GDM1 (cell line): ENCODE measurements at regions not wholly inside any gene's neighbourhood (a gene's known extent, or its start where the extent isn't known, plus 50 kb on each side); places are given as distances from the start of the nearest gene placed in this dataset.

ENCODE experiments used
- DNase-seq: peaks from one replicate; lab custom pipeline; 2025; lab: John Stamatoyannopoulos, UW

DNA sequence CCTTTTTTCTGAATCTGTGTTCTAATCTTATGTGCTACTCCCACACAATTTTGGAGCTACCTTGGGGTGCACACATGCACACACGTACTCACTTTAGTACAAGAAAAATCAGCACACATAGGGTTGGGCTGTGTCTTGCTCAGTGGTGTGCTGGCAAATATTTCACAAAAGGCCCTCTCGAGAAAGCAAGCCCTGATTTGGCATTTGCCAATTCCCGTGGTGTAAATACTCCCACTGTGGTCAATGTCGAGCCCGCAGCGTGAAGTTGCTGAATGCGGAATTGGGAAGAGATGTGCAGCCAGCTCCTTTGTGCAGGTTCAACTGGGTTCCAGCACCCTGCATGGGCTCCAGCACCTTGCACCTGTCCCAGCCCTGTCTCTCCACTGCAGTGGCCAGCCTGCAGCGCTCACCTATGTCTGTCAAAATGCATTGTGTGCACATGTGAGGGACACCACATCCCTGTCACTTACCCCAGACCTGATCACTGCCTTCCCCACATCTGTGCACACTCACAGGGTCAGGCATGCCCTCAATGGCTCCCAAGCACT lies 78.4 kb upstream of the WNT4 start:
- DNase-seq: no peak

DNA sequence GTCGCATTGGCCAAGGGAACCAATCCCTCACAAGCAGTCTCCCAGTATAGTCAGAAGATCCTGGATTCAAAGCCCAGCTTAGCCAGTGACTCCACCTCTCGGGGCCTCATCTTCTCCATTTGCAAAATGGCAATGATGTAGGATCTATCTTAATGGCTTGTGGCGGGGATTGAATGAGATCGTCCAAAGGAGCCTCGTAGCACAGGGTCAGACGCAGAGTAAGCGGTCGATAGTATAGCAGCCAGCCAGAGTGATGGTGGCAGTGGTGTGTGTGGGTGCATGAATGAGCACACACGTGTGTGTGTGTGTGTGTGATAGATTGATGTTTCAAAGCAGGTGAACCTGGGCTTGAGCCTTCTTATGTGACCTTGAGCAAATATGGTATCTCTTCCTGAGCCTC lies 79.8 kb upstream of the WNT4 start:
- no peak for DNase-seq

DNA sequence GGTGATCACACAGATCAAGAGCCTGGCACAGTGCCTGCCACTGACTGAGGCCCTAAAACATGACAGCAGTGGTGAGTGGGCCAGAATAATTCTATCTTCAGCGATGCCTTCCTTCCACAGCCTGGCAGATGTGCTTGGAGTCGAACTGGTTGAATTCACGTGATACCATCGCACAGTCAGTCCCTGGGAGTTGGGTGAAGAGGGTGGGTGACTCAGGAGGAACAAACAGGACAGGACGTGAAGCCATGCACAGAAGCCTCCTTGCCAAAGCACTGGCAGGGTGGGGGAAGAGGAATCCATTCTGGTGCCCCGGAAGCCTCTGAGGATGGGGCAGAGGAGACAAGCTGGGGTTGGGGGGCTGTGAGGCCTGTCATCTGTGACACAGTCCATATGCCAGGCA lies 80.3 kb upstream of the WNT4 start:
- DNase-seq: no peak

DNA sequence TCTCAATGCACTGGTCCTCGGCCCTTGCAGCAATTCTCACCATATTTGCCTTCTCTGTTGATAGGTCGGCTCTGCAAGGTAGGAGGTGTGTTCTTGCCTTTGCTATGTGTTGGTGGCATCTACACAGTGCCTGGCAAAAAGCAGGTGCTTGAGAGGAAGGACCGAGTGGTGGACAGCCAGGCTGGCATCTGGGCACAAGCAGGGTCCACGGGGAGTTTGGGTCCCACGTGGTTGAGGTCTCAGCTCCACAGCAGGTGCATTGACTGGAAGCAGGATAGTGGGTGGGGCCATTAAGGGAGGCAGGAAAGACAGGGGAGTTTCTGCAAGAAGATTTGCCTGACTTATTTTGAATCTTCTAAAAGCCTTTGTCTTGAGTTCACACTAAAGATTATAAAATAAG lies 81.2 kb upstream of the WNT4 start:
- no peak for DNase-seq

DNA sequence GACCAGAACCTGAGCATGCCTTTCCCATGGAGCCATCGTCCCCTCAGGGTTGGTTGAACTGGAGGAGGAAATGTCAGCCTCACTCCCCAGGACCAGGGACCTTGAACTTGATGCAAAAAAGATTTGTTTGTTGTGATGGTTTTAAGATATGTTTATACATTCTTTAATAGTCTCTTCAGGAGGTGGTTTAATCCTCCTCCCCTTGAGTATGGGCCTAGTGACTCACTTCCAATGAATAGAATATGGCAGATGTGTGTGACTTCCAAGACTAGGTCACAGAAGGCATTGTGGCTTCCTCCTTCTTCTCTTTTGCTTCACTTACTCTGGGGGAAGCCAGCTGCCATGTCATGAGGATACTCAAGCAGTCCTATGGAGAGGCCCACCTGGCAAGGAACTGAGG lies 81.7 kb upstream of the WNT4 start:
- no peak for DNase-seq

DNA sequence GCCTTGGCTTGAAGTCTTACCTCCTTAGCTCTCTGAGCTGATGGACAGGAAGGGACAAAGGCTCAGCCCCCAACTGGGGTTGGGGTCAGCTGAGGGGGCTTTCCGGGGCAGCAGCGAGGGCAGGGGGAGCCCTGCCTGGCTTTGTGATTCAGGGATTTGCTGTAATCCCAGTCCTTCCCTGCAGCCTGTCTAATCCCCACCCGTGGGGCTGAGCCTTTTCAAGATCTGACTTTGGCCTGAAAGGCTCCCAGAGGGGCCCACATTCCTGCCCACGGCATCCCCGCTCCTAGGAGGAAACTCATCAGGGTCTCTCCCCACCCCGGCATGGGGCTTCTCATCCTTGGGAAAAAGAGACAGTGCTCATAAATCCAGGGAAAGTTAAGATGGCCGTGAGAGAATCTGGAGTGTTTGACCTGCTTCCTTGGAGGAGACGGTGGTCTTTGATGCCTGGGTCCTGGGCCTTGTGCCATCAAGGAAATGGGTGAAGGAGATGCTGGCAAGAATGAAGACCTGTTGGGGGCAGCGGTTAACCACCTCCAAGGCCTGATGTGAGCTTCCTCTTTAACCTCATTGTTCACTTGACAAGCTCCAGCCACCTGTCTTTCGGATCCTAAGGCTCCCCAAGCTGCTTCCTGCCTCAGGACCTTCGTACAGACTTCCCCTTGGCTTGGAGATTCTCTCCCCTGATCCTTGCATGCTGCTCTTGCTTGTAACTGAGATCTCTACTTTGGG lies 83.1 kb upstream of the WNT4 start:
- DNase-seq: no peak

DNA sequence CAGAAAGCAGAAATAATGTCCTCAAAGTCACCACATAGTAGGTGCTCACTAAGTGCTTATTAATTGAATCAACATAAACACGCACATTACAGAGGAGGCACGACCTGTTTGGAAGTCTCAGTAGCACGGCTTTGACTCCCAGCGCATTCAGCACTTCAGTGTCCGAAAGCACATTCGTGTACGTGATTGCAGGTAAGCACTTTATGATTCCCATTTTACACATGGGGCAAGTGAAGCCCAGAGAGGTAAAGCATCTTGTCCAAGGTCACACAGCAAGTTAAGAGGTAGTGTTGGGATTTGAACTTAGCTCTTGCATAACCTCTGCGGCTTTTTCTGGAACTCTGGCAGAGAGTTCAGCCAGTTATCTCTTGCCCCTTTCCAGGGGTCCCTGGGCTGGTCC lies 85.2 kb upstream of the WNT4 start:
- no peak for DNase-seq

DNA sequence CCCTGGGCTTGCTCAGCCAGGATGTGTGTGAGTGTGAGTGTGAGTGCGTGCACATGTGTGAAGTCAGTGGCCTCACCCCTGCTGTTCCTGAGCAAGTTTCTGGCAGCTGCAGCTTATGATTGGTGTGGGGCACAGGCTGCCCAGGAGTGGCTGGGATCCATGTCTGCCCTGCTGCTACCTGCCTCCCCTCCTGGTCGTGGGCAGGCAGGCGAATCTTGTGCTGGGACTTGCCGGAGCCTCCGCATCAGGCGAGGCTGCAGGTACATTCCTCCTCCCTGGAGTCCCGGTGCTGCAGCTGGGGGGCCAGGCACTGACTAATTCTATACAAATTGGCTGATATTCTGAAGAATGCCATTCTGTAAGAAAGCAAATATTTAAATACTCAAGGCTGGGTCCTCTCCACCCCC lies 85.6 kb upstream of the WNT4 start:
- DNase-seq: no peak

DNA sequence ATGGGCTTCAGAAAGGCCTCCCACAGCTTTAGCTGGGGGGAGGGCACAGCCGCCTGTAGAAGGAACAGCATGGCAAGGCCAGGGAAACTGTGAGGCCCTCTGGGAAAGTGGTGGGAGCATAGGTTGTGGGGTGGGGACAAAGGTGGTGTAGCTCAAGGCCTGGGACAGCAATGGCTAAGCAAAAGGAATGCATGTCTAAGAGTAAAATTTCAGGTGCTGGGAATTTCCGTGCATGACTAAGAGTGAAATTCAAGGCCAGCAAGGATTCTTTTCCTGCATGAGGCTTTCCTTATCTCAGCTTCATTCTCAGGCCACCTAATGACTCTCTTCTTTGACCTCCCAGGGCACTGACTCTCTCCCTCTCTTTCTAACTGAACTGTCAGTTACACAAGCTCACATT lies 86.5 kb upstream of the WNT4 start:
- no peak for DNase-seq

DNA sequence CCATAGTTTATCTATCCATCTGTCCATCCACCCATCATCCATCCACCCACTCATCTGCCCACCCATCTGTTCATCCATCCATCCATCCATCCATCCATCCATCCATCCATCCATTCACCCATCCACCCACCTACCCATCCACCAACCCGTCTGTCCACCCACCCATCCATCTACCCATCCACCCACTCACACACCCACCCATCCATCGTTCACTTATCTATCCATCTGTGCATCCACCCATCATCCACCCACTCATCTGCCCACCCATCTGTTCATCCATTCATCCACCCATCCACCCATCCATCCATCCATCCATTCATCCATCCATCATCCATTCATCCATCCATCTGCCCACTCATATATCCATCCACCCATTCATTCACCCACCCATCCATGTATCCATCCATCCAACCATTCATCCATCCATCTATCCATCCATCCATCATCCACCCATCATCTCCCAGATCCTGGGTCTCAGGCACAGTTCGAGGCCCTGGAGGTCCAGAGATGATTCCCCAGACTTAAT lies 88.2 kb upstream of the WNT4 start:
- no peak for DNase-seq

DNA sequence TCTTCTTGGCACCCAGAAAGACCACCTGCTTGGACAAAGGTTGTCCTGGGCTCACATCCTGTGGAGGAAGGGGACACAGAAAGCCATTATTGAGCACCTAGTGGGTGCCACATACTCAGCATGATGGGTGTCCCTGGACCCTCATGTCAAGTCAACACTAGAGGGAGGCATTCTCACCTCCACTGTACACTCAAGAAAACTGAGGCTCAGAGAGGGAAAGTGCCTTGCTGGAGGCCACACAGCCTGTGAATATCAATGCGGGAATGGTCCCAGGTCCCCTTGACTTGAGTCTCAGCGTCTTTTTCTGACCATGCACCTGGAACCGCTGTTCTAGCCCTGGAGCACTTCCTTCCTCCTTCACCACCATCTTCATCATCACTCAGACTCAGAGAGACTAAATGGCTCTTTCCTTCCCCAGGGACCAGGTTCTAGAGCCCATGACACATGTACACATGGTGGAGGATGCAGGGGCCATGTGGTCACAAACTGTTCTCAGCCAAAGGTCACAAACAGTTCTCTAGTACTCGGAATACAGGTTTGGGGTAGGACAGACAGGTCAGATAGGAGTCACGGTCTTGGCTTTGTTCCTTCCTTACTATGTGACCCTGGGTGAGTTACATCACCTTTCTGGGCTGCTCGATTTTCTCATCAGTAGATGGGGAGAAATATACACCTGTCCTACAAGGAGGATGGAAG lies 89.2 kb upstream of the WNT4 start:
- DNase-seq: no peak

DNA sequence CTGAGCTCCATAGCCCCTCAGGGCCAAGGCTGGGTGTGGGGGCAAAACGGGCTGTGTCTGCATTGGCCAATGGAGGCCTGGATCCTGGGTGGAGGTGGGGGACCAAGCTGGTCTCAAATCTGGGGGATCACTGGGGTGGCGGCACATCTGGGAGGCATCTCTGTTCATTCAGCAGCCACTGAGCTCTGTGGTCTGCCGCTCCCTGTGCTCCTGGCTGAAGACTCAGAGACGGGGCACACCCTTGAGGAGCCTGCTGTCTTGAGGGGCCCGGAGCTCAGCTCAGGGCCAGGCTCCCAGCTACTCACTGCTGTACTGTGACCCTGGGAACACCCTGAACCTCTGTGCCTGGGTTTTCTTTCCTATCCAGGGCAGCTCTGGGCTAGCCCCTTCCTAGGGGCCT lies 90.3 kb upstream of the WNT4 start:
- no peak for DNase-seq

DNA sequence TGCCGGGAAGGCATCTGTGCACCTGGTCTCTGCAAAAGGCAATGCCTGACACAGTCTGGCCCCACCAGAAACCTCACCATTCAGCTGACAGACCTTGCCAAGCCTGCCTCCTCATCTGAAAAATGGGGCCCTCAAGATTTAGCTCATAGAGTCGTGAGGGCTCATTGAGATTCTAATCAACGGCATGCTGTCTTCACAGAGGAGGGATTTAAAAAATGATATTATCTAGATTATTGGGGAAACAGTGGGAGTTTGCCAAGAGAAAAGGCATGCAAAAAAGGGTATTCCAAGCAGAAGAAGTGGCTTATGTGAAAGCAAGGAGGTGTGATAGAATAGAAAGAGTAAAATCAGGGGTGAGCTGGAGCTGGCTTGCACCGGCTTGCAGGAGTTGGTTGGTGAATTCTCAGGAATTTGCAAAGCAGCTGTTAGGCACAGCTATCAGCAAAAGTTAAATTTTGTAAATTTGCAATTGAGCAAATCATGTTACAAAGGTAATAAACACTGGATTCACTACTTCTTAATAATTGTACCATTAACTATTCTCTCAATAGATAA lies 91.7 kb upstream of the WNT4 start:
- no peak for DNase-seq

DNA sequence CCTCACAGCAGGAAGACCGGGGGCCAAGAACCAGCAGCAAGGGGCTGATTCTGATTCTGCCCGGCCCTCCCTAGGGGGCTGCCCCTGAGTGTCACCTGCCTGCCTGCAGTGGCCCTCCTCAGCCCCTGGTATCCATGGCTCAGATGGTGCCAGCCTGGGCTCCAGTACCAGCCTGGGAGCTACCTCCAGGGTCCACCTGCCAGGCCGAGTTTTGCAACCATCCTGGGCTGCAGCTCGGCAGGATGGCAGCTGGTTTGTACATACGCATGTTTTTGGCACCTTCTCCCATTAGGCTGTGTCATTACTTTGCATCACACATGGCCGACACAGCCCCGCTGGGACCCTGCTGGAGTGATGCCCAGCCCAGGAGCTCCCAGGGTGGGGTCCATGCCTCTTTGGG lies 93.3 kb upstream of the WNT4 start:
- no peak for DNase-seq

DNA sequence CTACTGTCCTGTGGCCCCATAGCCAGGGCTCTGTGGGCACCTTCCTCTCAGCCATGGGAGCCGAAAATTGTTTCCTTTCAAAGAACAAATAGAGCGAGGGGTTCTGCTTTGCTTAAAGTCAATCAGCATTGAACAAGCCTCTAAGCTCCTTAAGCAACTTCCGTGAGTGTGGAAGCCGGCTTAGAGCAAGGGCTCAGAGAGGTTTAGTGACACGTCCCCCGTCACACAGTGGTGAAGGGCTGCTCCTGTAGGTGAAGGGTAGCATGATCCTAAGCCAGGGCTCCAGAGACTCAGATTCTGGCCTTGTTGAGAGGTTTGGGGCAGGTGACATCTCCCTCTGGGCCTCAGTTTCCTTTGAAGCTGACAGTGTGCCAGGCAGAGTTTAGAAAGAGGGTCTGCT lies 94.0 kb upstream of the WNT4 start:
- no peak for DNase-seq

DNA sequence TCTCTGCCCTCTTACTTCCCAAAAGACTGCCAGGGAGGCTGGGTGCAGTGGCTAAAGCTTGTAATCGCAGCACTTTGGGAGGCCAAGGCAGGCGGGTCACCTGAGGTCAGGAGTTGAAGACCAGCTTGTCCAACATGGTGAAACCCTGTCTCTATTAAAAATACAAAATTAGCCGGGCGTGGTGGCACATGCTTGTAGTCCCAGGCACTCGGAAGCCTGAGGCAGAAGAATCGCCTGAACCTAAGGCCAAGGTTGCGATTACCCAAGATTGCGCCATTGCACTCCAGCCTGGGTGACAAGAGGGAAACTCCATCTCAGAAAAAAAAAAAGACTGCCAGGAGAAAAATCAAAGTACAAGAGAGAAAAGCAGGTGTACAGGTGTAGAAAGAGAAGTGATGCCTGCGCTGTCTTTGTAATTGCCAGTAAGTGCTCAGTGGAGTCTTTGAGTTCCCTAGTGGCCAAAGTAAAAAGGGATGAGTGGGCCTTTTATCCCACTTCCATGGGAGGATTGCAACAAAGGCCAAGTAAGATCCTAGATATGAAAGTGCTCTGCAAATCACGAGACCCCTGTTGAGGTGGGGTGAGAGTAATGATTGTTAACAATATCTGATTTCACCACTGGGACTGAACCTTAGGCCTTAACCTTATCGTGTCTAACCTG lies 94.7 kb upstream of the WNT4 start:
- DNase-seq: no peak

DNA sequence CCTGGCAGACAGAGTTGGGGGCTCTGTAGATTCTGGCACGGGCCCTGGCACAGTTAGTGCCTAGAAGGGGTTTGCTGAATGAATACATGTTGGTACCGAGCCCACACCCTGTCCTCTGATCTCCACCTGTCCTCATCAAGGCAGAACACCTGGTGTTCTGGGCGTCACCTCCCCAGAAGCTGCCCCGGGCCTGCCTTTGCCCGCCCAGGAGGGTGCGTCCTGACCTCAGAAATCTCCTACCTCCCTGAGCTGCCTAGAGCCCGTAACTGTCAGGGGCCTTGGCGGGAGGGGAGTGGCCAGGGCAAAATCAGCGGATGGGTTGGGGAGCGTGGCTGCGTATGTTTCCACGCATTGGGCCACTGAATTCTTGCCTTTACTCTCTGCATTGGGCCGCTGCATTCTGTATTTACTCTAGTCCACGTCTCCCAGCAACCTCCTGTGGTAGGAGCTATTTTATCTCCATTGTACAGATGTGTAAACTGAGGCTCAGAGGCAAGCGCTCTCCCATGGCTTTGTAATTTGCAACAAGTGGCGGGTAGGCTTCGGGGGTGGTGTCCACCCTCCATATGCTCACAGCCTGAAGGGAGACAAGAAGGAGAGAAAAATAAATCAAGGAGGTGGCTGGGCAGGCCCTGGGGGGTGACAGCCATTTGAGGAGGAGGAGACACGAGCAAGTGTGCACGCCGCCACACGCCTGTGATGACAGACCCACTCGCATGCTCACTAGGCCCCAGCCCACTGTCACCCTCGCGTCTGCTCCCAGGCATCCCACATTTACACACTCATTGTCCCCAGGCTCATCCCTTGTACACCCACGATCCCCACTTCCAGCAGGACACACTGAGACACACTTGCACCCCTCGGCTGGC lies 95.7 kb upstream of the WNT4 start:
- DNase-seq: no peak

DNA sequence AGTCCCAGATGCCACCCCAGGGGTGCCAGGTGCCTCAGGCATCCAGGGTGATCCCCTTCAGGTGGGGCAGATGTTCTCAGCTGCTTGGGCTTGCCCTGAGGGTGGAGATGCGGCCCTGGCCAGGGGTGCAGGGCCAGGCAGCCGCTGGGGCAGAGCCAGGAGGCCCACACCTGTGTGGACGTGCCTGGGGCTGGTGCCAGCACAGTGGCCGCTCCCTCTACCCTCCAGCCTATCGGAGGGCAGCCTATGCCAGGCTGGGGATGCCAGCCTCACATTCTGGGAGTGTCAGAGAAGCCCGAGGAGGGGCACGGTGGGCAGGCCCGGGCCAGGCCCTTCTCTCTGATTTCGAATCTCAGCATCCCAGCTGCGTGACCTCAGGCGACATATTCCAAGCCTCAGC lies 96.5 kb upstream of the WNT4 start:
- DNase-seq: no peak

DNA sequence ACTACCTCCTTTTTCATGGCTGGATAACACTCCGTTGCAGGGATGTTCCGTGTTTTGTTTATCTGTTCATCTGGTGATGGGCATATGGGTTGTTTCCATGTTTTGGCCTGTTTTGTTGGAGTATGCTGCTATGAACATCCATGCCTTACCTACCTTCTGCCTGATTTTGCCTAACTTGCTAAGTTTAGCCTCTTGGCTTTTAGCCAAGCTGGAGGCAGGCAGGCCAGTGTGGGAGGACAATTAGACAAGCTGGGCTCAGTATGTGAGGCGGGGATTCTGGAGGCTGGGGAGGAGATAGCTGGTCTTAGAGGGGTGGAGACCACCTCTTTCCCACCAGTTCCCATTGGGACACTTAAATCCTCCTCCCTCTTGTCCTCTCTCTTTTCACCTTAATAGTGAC lies 98.4 kb upstream of the WNT4 start:
- DNase-seq: no peak

DNA sequence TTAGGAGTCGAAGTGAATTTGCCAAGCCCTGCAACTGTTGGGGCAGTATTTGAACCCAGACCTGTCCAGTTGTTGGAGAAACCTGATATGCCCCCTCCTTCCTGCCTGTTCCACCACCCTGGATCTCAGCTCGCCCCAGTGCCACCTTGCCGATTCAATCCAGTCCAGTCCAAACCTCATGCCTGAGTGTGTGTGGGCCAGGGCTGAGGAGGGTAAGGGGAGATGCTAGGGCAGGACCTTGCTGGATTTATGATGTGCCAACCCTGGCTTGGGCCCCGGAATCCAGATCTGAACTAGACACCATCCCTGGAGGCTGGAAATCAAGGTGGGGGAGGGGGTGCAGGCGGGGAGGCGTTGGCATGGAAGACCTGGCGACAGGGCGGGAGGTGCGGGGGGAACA lies 98.9 kb upstream of the WNT4 start:
- no peak for DNase-seq

DNA sequence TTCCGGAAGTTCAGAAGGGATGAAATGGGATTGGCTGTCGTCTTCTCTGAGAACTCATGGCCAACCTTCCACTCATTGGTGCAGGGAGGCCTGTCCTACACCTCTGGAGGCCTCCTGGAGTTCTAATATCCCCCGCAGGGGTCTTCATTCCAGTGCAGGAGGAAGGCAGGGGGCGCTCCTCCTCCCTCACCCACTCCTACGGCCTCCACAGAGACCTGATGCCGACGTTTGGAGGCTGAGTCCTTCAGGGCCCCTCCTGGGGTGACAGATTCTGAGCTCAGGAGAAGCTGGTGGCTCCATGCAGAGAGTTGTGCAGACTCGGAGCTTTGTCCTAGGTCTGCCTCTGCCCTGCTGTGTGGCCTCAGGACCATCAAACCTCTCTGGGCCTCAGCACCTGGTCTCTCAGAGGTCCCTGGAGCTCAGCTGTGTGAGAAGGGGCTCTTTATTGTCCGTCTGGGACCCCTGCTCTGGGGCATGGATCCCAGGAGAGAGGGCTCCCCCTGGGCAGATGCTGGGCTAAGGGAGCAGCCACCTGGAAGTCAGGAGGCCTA lies 102.3 kb upstream of the WNT4 start:
- no peak for DNase-seq
